Activated CD8-positive, alpha-beta memory T cell treated with anti-CD3 and anti-CD28 coated beads, Interleukin-2, amount 50 U/mL, for 24 hours (primary cell): ENCODE measurements at regions not wholly inside any gene's neighbourhood (a gene's known extent, or its start where the extent isn't known, plus 50 kb on each side); places are given as distances from the start of the nearest gene placed in this dataset.

ENCODE experiments used
- DNase-seq: peaks from one replicate; pipeline ENCODE4 v3.0.0-alpha.2; 2020; ENCODE audit errors: extremely low read depth

- no peak for DNase-seq
Observed at GRCh38 chr1:91151702-91152101, 129.9 kb upstream of the ZNF644 start.

GRCh38 chr1:91148641-91149069 lies 126.8 kb upstream of the ZNF644 start:
- no peak for DNase-seq

- no peak for DNase-seq
Observed at GRCh38 chr1:91141858-91142257, 120.0 kb upstream of the ZNF644 start.

- no peak for DNase-seq
Observed at GRCh38 chr1:91138959-91139358, 117.1 kb upstream of the ZNF644 start.

GRCh38 chr1:91137173-91137852 lies 115.5 kb upstream of the ZNF644 start:
- no peak for DNase-seq

GRCh38 chr1:91135799-91136198 lies 114.0 kb upstream of the ZNF644 start:
- no peak for DNase-seq

- DNase-seq, result no peak
Observed at GRCh38 chr1:91133248-91133647, 111.4 kb upstream of the ZNF644 start.

GRCh38 chr1:91130256-91130985 lies 108.6 kb upstream of the ZNF644 start:
- no peak for DNase-seq

GRCh38 chr1:91129458-91129857 lies 107.6 kb upstream of the ZNF644 start:
- DNase-seq, result no peak

GRCh38 chr1:91129017-91129416 lies 107.2 kb upstream of the ZNF644 start:
- no peak for DNase-seq

- DNase-seq, result no peak
Observed at GRCh38 chr1:91124989-91125417, 103.2 kb upstream of the ZNF644 start.

- DNase-seq, result no peak
Observed at GRCh38 chr1:91124290-91124985, 102.6 kb upstream of the ZNF644 start.

GRCh38 chr1:91123773-91124172 lies 101.9 kb upstream of the ZNF644 start:
- no peak for DNase-seq

GRCh38 chr1:91123319-91123718 lies 101.5 kb upstream of the ZNF644 start:
- no peak for DNase-seq

- DNase-seq, result no peak
Observed at GRCh38 chr1:91122106-91122717, 100.4 kb upstream of the ZNF644 start.

GRCh38 chr1:91121366-91121765 lies 99.5 kb upstream of the ZNF644 start:
- DNase-seq, result no peak

GRCh38 chr1:91120936-91121335 lies 99.1 kb upstream of the ZNF644 start:
- DNase-seq, result no peak

- DNase-seq, result no peak
Observed at GRCh38 chr1:91120421-91120820, 98.6 kb upstream of the ZNF644 start.

GRCh38 chr1:91104712-91105111 lies 82.9 kb upstream of the ZNF644 start:
- DNase-seq, result no peak

- DNase-seq, result no peak
Observed at GRCh38 chr1:91101328-91101727, 79.5 kb upstream of the ZNF644 start.

GRCh38 chr1:91099746-91100621 lies 78.1 kb upstream of the ZNF644 start:
- DNase-seq, result no peak
